HUES48 (cell line): ENCODE measurements at regions not wholly inside any gene's neighbourhood (a gene's known extent, or its start where the extent isn't known, plus 50 kb on each side); places are given as distances from the start of the nearest gene placed in this dataset.

ENCODE experiments used
- H3K27ac ChIP-seq: one replicate; pipeline ENCODE4 v1.7.0; 2013; ENCODE audit warnings: low read depth, low read length, inconsistent platforms
- H3K27me3 ChIP-seq: 2 replicates; pipeline ENCODE4 v1.6.1; 2013; ENCODE audit warnings: mild to moderate bottlenecking, low read length; ENCODE audit not compliant: control insufficient read depth, insufficient read depth
- H3K36me3 ChIP-seq: 2 replicates; pipeline ENCODE4 v1.6.1; 2013; ENCODE audit warnings: low read length; ENCODE audit not compliant: control insufficient read depth, insufficient read depth
- H3K4me1 ChIP-seq: 2 replicates; pipeline ENCODE4 v1.6.1; 2013; ENCODE audit warnings: mild to moderate bottlenecking, low read length; ENCODE audit not compliant: control insufficient read depth, insufficient read depth
- H3K4me3 ChIP-seq: 2 replicates; pipeline ENCODE4 v1.5.1; 2013; ENCODE audit warnings: mild to moderate bottlenecking, low read depth, low read length
- H3K9ac ChIP-seq: 2 replicates; pipeline ENCODE4 v1.6.1; 2013; ENCODE audit warnings: mild to moderate bottlenecking, low read depth, low read length, moderate library complexity
- H3K9me3 ChIP-seq: 2 replicates; pipeline ENCODE4 v1.6.1; 2013; ENCODE audit warnings: low read length; ENCODE audit not compliant: control insufficient read depth, insufficient read depth

GRCh38 chr2:116645155-116645554 is 1169.3 kb upstream of the DDX18 start:
- no peaks in the 10 kb centered on the region for H3K27me3 ChIP-seq
- H3K4me1 ChIP-seq: no peaks in the 10 kb centered on the region
- no peak overlapping the region for H3K9ac ChIP-seq
- no peaks in the 10 kb centered on the region; the same call in 1 of the 2 replicates for H3K9me3 ChIP-seq
- H3K27ac ChIP-seq: no peak overlapping the region
- H3K4me3 ChIP-seq: no peak overlapping the region
- no peaks in the 10 kb centered on the region for H3K36me3 ChIP-seq

- H3K4me3 ChIP-seq: no peak overlapping the region
- no peaks in the 10 kb centered on the region; the same call in 1 of the 2 replicates for H3K9me3 ChIP-seq
- H3K36me3 ChIP-seq: no peaks in the 10 kb centered on the region
- no peak overlapping the region for H3K27ac ChIP-seq
- no peaks in the 10 kb centered on the region for H3K4me1 ChIP-seq
- no peaks in the 10 kb centered on the region for H3K27me3 ChIP-seq
- H3K9ac ChIP-seq: no peak overlapping the region
These were observed 1145.8 kb upstream of the DDX18 start for GRCh38 chr2:116668691-116669090.

DNA sequence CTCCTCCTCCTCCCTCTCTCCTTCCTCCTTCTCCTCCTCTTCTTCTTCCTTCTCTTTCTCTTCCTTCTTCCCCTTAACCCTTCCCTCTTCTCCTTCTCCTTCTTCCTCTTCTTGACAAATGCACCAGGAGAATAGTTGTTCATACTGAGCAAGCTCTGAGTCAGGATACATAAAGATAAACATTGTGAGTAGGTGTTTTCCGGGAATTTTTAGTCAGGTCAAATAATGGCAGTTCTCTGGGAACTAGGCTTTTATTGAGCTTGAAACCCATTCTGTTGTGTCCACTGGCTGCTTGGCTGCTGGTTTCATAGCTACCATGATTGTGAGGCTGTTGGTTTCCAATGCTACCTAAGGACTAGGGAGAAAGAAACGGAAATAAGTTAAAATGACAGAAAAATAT is 1144.7 kb upstream of the DDX18 start:
- H3K36me3 ChIP-seq: no peaks in the 10 kb centered on the region
- H3K4me3 ChIP-seq: no peak overlapping the region
- H3K27me3 ChIP-seq: no peaks in the 10 kb centered on the region
- no peak overlapping the region for H3K9ac ChIP-seq
- no peaks in the 10 kb centered on the region for H3K9me3 ChIP-seq
- H3K27ac ChIP-seq: no peak overlapping the region
- no peaks in the 10 kb centered on the region for H3K4me1 ChIP-seq

DNA sequence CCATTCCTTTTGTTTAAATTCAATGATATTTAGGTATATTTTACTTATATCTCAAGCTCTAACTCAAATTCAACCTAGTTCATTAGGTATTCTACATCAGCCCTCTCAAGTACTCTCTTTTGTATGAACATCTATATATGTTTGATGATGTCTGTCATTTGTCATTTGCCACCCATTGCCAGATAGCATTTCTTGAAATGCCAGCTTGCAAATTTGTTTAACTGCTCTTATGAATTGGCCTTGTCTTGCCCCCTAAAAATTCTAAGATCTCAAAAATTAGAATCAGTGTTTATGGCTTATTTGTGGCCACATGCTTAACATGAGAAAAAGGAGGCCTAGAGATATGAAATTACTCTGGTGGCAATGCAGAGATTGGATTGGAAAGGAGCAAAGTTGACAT is 1140.3 kb upstream of the DDX18 start:
- no peaks in the 10 kb centered on the region for H3K9me3 ChIP-seq
- no peak overlapping the region for H3K27ac ChIP-seq
- no peaks in the 10 kb centered on the region for H3K36me3 ChIP-seq
- H3K4me1 ChIP-seq: no peaks in the 10 kb centered on the region
- H3K9ac ChIP-seq: no peak overlapping the region
- H3K27me3 ChIP-seq: no peaks in the 10 kb centered on the region
- no peak overlapping the region for H3K4me3 ChIP-seq

- Histone ChIP-seq H3K36me3 (no peaks in the 10 kb centered on the region), H3K9ac (no peak overlapping the region), H3K27ac (no peak overlapping the region), H3K4me3 (no peak overlapping the region), H3K27me3 (no peaks in the 10 kb centered on the region), H3K4me1 (no peaks in the 10 kb centered on the region), H3K9me3 (no peaks in the 10 kb centered on the region)
These were observed 1137.7 kb upstream of the DDX18 start for GRCh38 chr2:116676776-116677175.

DNA sequence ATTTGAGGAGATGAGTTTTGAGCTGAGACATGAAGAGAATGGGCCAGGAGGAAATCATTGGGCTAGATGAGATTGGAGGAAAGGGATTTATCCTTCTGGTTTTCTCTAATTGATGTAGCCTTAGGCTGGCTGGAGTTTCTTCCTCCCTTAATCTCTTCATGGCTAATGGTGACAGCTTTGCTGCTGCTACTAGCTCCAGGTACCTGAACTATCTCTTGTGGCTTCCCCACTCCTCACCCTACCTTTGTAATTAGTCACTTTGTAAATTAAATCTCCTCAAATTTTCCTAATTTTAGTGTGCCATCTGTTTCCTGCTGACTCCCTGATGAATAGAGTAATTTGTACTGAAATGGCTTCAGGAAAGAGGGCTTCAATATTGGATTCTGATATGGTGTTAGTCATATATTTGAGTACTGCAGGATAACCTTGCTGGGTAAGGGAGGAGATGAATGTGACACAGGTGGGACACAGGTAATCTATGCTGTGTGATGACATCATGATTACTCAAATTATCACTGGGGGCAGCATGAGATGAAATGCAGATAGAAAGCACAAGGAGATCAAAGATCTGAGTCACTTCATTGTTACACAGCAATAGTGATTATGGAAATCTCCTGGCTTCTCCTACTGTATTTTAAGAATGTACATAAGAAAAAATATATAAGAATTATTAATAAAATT is 1134.1 kb upstream of the DDX18 start:
- no peaks in the 10 kb centered on the region for H3K36me3 ChIP-seq
- H3K27ac ChIP-seq: no peak overlapping the region
- H3K27me3 ChIP-seq: no peaks in the 10 kb centered on the region
- H3K9ac ChIP-seq: no peak overlapping the region
- no peaks in the 10 kb centered on the region for H3K4me1 ChIP-seq
- no peak overlapping the region for H3K4me3 ChIP-seq
- no peaks in the 10 kb centered on the region for H3K9me3 ChIP-seq

DNA sequence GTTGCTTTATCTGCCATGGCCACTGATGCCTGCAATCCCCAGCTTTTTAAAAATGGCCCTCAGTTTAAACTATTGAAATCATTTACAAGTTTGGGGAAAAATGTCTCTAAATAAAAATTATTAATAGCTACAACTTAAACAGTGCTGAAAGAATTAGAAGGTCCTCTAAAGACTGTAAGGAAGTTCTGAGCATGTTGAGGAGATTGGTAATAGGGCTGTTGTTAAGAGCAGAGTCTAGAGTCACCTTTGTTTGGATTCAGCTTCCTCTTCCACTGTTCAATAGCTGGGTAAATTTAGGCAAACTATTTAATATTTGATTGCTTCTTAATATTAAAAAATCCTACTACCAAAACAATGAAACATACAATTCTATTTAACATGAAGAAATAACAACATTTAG is 1127.1 kb upstream of the DDX18 start:
- Histone ChIP-seq H3K4me3 (no peak overlapping the region), H3K36me3 (no peaks in the 10 kb centered on the region), H3K27ac (no peak overlapping the region), H3K4me1 (no peaks in the 10 kb centered on the region), H3K9ac (no peak overlapping the region), H3K27me3 (no peaks in the 10 kb centered on the region), H3K9me3 (peaks cover 20% of the 10 kb centered on the region; the same call in 1 of the 2 replicates)

DNA sequence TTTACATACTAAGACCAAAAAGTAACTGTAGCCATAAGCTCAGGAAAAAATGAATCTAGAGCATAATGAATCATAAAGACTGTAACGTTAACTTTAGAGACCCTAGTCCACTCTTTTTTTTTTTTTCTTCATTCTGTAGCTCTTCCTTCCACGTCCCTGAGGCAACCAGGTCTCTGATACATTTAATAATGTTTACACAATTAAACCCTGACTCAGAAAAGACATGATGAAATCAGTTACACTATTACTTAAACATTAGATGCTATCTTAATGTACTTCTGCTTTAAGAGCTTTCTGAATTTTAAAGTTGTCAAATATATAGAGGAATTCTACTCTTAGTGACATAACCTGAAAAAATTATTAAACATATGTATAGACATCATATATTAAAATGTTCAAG is 1121.5 kb upstream of the DDX18 start:
- no peaks in the 10 kb centered on the region for H3K36me3 ChIP-seq
- no peak overlapping the region for H3K4me3 ChIP-seq
- H3K27me3 ChIP-seq: no peaks in the 10 kb centered on the region
- H3K4me1 ChIP-seq: no peaks in the 10 kb centered on the region
- peaks cover 18% of the 10 kb centered on the region; the same call in 1 of the 2 replicates for H3K9me3 ChIP-seq
- H3K27ac ChIP-seq: no peak overlapping the region
- H3K9ac ChIP-seq: no peak overlapping the region

DNA sequence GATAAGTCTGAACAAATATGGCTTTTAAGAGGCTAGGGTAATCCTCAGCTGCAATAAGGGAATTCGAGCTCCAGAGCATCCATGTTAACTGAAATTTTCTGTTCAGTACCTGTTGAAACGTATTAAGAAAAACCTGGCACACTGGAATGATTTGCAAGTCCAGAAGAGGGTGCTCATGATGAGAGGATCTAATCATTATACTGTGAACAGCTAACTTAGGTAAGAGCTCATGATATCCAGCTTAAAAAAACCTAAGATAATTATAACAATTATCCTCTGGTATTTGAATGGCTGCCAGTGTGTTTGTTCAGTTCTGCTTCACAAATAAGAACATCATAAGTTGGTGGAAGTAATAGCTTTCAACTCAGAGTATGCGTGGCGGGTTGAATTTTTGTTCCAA is 1118.3 kb upstream of the DDX18 start:
- Histone ChIP-seq H3K9me3 (no peaks in the 10 kb centered on the region), H3K27me3 (no peaks in the 10 kb centered on the region), H3K4me1 (no peaks in the 10 kb centered on the region), H3K9ac (no peak overlapping the region), H3K4me3 (no peak overlapping the region), H3K27ac (no peak overlapping the region), H3K36me3 (no peaks in the 10 kb centered on the region)

DNA sequence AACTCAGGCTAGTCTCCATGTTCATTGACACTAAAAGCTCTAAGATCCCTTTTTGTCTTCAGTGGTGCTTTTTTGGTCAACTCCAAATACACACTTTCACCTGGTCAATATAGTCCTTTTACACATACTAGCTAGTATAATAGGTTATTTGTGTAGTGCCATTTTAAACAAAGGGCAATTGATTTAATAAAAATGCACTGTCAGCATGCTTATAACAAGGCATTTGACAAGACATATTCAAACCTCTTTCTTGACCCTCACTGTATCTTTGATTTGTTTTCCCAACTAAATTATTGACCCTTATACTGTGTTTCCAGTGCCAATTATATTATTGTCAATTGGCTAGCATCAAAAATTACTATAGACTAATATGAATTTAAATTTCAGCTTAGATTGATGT is 1117.6 kb upstream of the DDX18 start:
- H3K4me3 ChIP-seq: no peak overlapping the region
- no peaks in the 10 kb centered on the region for H3K36me3 ChIP-seq
- H3K27ac ChIP-seq: no peak overlapping the region
- H3K9me3 ChIP-seq: no peaks in the 10 kb centered on the region
- H3K4me1 ChIP-seq: no peaks in the 10 kb centered on the region
- no peak overlapping the region for H3K9ac ChIP-seq
- no peaks in the 10 kb centered on the region for H3K27me3 ChIP-seq

DNA sequence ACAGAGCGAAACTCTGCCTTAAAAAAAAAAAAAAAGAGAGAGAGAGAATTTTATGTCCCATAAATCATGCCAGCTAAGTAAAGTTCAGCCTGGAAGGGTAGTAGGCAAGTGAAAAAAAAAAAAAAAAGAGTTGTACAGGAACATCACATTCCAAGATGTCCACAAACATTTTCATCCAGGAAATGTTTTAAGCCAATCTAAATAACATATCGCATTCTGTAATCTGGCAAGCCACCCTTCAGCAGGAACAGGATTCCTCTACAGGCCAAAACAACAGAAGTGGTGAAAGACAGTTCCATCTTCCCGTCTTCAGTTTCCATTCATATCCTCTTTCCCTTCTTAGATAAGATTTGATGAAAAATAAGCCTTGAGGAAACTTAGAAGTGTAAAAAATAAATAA is 1108.1 kb upstream of the DDX18 start:
- no peak overlapping the region for H3K27ac ChIP-seq

More for the DNA sequence above, 1108.1 kb upstream of the DDX18 start:
- Histone ChIP-seq H3K36me3 (no peaks in the 10 kb centered on the region), H3K27me3 (no peaks in the 10 kb centered on the region), H3K4me1 (no peaks in the 10 kb centered on the region), H3K9me3 (no peaks in the 10 kb centered on the region; the same call in 1 of the 2 replicates), H3K9ac (no peak overlapping the region), H3K4me3 (no peak overlapping the region)
